HUES64 (cell line): ENCODE measurements at regions not wholly inside any gene's neighbourhood (a gene's known extent, or its start where the extent isn't known, plus 50 kb on each side); places are given as distances from the start of the nearest gene placed in this dataset.

Source experiments
- H3K27ac ChIP-seq: 2 replicates; pipeline ENCODE4 v1.7.0; 2013; ENCODE audit warnings: low read depth, low read length, inconsistent platforms
- H3K27me3 ChIP-seq: 2 replicates; pipeline ENCODE4 v1.6.1; 2013; ENCODE audit warnings: mild to moderate bottlenecking, low read length; ENCODE audit not compliant: insufficient read depth
- H3K36me3 ChIP-seq: 2 replicates; pipeline ENCODE4 v1.6.1; 2013; ENCODE audit warnings: mild to moderate bottlenecking, low read length; ENCODE audit not compliant: insufficient read depth
- H3K4me1 ChIP-seq: 2 replicates; pipeline ENCODE4 v1.6.1; 2013; ENCODE audit warnings: mild to moderate bottlenecking, low read length, moderate library complexity; ENCODE audit not compliant: insufficient read depth
- H3K4me3 ChIP-seq: 2 replicates; pipeline ENCODE4 v1.5.1; 2013; ENCODE audit warnings: mild to moderate bottlenecking, low read length, moderate library complexity
- H3K9ac ChIP-seq: 2 replicates; pipeline ENCODE4 v1.6.1; 2013; ENCODE audit warnings: mild to moderate bottlenecking, low read depth, low read length
- H3K9me3 ChIP-seq: 2 replicates; pipeline ENCODE4 v1.6.1; 2013; ENCODE audit warnings: low read depth, low read length; ENCODE audit not compliant: insufficient read depth
- WGBS: fragments of 150-250, 120-280 bp; methylation state at CpG from one replicate; pipeline ENCODE4 v1.1.7; 2013; ENCODE audit warnings: missing lambda C conversion rate; 5-methylcytosine and 5-hydroxymethylcytosine counted together

- no peaks in the 10 kb centered on the region for H3K36me3 ChIP-seq
- H3K4me3 ChIP-seq: no peak overlapping the region
- H3K27ac ChIP-seq: no peak overlapping the region
- H3K9me3 ChIP-seq: no peaks in the 10 kb centered on the region
- no peaks in the 10 kb centered on the region for H3K27me3 ChIP-seq
- H3K9ac ChIP-seq: no peak overlapping the region
- H3K4me1 ChIP-seq: peaks cover 14% of the 10 kb centered on the region; the same call in 1 of the 2 replicates
Measured at GRCh38 chr5:173812811-173813550, 75.2 kb upstream of the CPEB4 start.

GRCh38 chr5:173814053-173814452 is 74.1 kb upstream of the CPEB4 start:
- no peaks in the 10 kb centered on the region for H3K36me3 ChIP-seq
- no peaks in the 10 kb centered on the region for H3K9me3 ChIP-seq
- H3K9ac ChIP-seq: no peak overlapping the region
- no peaks in the 10 kb centered on the region for H3K27me3 ChIP-seq
- H3K4me3 ChIP-seq: no peak overlapping the region
- no peak overlapping the region for H3K27ac ChIP-seq
- peaks cover 14% of the 10 kb centered on the region; the same call in 1 of the 2 replicates for H3K4me1 ChIP-seq

GRCh38 chr5:173815571-173815970 is 72.6 kb upstream of the CPEB4 start:
- no peak overlapping the region for H3K9ac ChIP-seq
- H3K27ac ChIP-seq: no peak overlapping the region
- H3K27me3 ChIP-seq: no peaks in the 10 kb centered on the region
- WGBS: 97% methylated on average over 8 of the region's 9 CpGs
- no peaks in the 10 kb centered on the region for H3K36me3 ChIP-seq
- H3K4me1 ChIP-seq: peaks cover 14% of the 10 kb centered on the region; the same call in 1 of the 2 replicates
- H3K4me3 ChIP-seq: no peak overlapping the region
- H3K9me3 ChIP-seq: 0 out of 2 replicates have a peak, but pooled peaks cover 4% of the 10 kb centered on the region

- Histone ChIP-seq H3K27ac (no peak overlapping the region), H3K4me1 (peaks cover 14% of the 10 kb centered on the region; the same call in 1 of the 2 replicates), H3K4me3 (no peak overlapping the region), H3K9me3 (0 out of 2 replicates have a peak, but pooled peaks cover 4% of the 10 kb centered on the region), H3K9ac (no peak overlapping the region), H3K27me3 (no peaks in the 10 kb centered on the region), H3K36me3 (no peaks in the 10 kb centered on the region)
- 91% methylated on average over 5 of the region's 5 CpGs for WGBS
Measured at GRCh38 chr5:173816728-173817127, 71.4 kb upstream of the CPEB4 start.

GRCh38 chr5:173817561-173817960 is 70.6 kb upstream of the CPEB4 start:
- no peak overlapping the region for H3K9ac ChIP-seq
- WGBS: 90% methylated on average over 5 of the region's 5 CpGs
- H3K27ac ChIP-seq: no peak overlapping the region
- H3K4me1 ChIP-seq: peaks cover 14% of the 10 kb centered on the region; the same call in 1 of the 2 replicates
- no peaks in the 10 kb centered on the region for H3K36me3 ChIP-seq
- H3K9me3 ChIP-seq: 0 out of 2 replicates have a peak, but pooled peaks cover 4% of the 10 kb centered on the region
- H3K4me3 ChIP-seq: no peak overlapping the region
- H3K27me3 ChIP-seq: no peaks in the 10 kb centered on the region

GRCh38 chr5:173819521-173819920 is 68.6 kb upstream of the CPEB4 start:
- no peak overlapping the region for H3K4me3 ChIP-seq
- peaks cover 12% of the 10 kb centered on the region for H3K4me1 ChIP-seq
- H3K27ac ChIP-seq: no peak overlapping the region
- 94% methylated on average over 2 of the region's 3 CpGs for WGBS
- H3K9me3 ChIP-seq: 0 out of 2 replicates have a peak, but pooled peaks cover 4% of the 10 kb centered on the region
- H3K36me3 ChIP-seq: no peaks in the 10 kb centered on the region
- no peak overlapping the region for H3K9ac ChIP-seq
- no peaks in the 10 kb centered on the region for H3K27me3 ChIP-seq

- no peaks in the 10 kb centered on the region for H3K36me3 ChIP-seq
- no peaks in the 10 kb centered on the region for H3K27me3 ChIP-seq
- no peak overlapping the region for H3K27ac ChIP-seq
- H3K4me3 ChIP-seq: no peak overlapping the region
- peaks cover 11% of the 10 kb centered on the region for H3K4me1 ChIP-seq
- 0 out of 2 replicates have a peak, but pooled peaks cover 4% of the 10 kb centered on the region for H3K9me3 ChIP-seq
- no peak overlapping the region for H3K9ac ChIP-seq
Measured at GRCh38 chr5:173823274-173823644, 64.9 kb upstream of the CPEB4 start.

- peaks cover 11% of the 10 kb centered on the region for H3K4me1 ChIP-seq
- H3K9ac ChIP-seq: no peak overlapping the region
- 0 out of 2 replicates have a peak, but pooled peaks cover 4% of the 10 kb centered on the region for H3K9me3 ChIP-seq
- H3K4me3 ChIP-seq: no peak overlapping the region
- no peak overlapping the region for H3K27ac ChIP-seq
- no peaks in the 10 kb centered on the region for H3K27me3 ChIP-seq
- H3K36me3 ChIP-seq: no peaks in the 10 kb centered on the region
- 85% methylated on average over 10 of the region's 10 CpGs for WGBS
Measured at GRCh38 chr5:173823721-173824567, 64.2 kb upstream of the CPEB4 start.

GRCh38 chr5:173825215-173825865 is 62.8 kb upstream of the CPEB4 start:
- 94% methylated on average over 13 of the region's 13 CpGs for WGBS
- H3K4me1 ChIP-seq: peaks cover 11% of the 10 kb centered on the region

GRCh38 chr5:173826086-173826427 is 62.1 kb upstream of the CPEB4 start:
- Histone ChIP-seq H3K9me3 (no peaks in the 10 kb centered on the region), H3K27ac (no peak overlapping the region), H3K4me3 (no peak overlapping the region), H3K36me3 (no peaks in the 10 kb centered on the region), H3K9ac (no peak overlapping the region), H3K4me1 (peaks cover 11% of the 10 kb centered on the region), H3K27me3 (no peaks in the 10 kb centered on the region)
- 94% methylated on average over 6 of the region's 6 CpGs for WGBS

More at GRCh38 chr5:173825215-173825865, 62.8 kb upstream of the CPEB4 start:
- H3K4me3 ChIP-seq: no peak overlapping the region
- H3K36me3 ChIP-seq: no peaks in the 10 kb centered on the region
- no peaks in the 10 kb centered on the region for H3K27me3 ChIP-seq
- no peaks in the 10 kb centered on the region for H3K9me3 ChIP-seq
- H3K27ac ChIP-seq: no peak overlapping the region
- H3K9ac ChIP-seq: no peak overlapping the region
